HG02759 (cell line): ENCODE measurements at regions not wholly inside any gene's neighbourhood (a gene's known extent, or its start where the extent isn't known, plus 50 kb on each side); places are given as distances from the start of the nearest gene placed in this dataset.

Experiments used
- ATAC-seq: cut with Tn5 transposase; IDR thresholded peaks from one replicate; pipeline ENCODE4 v1.9.1; 2021; ENCODE audit warnings: mild to moderate bottlenecking, moderate library complexity; ENCODE audit not compliant: unreplicated experiment

DNA sequence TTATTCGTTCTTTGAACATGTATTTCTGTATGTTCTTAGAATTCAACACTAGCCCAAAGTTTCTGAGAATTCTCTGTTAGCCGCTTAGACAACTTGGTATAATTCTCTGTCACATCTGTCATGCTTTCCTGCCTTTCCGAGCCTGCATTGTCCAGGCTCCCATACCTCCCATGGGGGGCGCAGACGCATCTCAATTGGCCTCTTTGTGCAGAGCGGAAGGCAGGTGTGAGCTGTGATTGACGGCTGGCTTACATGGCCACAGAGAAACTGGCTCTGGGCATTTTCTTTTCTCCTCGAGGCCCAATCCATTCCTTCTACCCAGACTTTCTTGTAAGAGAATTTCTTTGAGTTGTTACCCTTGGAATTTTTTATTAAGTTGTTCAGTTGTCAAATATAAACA is 132.7 kb upstream of the SESN3 start:
- no peak for ATAC-seq

DNA sequence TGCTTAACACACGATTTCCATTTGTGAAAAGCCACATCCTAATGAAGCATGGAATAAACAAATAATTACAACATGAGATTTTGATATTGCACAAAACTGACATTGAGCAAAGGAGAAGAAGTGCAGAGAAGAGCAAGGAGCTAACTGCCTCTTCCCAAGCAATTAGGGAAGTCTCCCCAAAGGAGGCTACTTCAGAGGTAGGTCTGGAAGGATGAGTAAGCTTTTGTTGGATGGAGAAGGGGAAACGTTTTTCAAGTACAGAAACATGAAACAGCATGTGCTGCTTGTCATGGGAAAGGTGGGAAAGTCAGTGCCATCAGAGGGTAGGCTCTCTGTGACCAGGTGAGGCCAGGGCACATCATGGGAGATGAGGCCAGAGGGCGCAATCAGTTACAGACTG is 132.2 kb upstream of the SESN3 start:
- no peak for ATAC-seq

DNA sequence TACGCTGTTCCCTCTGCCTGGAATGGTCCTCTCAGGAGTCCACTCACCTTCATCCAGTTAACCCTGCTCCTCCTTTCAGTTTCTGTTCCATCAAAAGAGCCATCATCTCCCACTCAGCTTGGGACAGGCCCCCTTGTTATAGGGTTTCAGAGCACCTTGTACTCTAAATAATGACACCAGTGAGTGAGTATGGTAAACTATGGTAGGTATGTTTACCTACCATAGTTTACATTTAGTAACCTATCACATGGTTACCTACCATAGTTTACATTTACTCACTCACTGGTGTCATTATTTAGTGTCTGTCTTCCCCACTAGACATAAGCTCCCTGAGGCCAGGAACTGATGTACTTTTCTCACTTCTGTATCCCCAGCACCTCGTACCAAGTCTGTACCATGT is 130.2 kb upstream of the SESN3 start:
- ATAC-seq = no peak

DNA sequence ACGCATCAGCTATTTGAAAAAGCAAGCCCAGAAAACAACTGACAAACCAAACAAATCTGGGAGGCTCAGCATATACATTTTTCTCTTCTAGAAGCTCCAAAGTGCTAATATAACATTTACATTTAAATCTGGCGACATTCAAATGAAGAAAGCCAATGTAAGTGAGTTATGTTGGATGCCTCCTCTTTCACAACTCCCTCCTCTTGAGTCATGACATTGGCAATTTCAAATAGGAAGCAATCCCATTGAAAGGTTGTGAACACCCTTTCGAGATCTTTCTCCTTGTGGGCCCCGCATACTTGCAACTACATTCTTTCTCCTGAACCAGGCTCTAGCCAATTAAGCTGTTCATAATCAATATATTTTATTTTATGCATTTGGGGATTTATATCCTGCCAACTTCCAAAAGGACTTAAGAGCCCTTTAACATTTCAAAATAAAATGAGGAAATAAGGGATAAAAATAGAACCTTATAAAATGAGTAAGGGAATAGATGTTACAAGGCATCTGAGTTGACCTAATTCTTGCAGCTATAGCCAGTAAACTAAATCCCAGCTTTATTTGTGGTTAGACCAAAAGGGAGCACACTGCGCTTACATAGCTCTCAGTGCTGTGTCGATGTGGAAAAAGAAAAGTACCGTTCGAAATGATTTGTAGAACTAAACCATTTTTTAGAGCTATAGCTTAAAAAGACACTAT is 129.5 kb upstream of the SESN3 start:
- ATAC-seq = no peak

DNA sequence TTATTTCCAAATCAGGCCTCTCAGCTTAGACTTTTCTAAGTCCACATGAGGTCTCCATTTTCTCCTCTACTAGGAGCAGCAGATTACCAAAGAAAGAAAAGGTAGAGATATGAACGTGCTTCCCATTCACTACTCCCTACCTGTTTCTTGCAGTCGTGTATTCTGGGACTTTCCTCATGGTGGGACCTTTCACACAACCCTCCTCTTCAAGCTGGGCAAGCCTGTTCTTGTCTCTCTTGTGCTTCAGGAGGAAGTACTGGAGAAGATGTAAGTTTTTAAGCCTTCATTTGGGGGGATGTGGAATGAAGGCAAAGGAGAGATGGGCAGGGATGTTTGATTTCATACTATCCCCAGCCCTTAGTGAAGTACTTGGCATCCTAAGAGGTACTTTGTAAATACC is 128.8 kb upstream of the SESN3 start:
- ATAC-seq = no peak

DNA sequence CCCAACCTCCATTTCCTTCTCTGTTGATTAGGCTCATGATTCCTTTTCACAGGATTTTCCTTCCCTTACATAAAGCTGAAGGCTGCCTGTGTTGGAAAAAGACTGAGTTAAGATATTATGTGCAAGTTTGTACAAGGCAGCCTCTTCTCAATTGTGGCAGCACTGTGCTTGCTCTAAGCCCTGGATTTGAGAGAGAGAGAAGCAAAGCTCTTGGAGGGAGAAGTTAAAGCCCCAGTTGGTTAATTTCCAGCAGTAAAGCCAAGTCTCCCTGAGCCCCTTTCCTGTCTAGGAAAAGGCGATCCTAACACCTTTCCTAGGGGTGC is 128.3 kb upstream of the SESN3 start:
- ATAC-seq = no peak

DNA sequence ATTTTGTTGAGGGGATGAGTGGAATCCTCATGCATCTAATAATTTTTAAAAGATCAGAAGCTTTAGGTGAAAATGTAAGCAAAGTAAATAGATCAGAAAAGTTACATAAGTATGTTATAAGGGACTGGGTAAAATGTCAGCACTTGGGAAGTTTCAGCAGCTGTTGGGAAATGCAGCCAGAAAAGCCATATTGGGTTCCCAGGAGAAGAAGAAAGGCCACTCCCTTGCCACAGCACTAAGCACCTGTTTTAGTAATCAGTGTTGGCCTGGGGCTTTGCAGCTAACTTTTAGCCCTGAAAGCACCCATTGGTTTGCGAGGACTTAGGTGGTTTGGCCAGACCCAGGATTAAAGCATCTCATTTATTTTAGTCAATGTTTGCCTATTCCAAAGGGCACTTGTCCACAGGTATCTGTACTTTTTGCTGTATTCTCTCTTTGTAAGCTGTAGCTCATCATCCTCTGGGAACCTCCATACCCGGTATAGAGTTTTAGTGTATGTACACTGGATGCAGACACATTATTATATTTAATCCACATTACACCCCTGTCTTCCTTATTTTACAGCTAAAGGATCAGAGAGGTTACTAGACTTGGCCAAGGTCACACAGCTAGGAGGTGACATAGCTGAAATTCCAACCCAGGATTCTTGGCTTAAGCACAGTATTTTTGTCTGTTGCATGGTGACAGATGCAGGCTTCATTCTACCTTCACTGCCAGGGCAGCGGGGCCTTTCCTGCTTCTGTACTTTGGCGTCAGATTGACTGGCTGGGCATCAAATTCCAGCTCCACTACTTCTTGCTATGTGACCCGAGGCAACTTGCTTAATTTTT is 127.7 kb upstream of the SESN3 start:
- ATAC-seq = no peak

DNA sequence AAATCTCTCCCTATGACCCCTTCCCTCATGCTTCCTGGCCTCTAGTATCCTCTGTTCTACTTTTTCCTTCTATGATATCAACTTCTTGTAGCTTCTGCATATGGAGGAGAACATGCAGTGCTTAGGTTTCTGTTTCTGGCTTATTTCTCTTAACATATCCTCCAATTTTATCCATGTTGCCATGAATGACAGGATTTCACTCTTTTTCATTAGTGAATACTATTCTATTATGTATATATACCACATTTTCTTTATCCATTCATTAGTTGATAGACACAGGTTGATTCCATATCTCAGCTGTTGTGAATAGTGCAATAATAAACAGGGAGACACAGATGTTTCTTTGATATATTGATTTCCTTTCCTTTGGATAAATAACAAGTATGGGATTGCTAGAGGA is 123.3 kb upstream of the SESN3 start:
- ATAC-seq = no peak

DNA sequence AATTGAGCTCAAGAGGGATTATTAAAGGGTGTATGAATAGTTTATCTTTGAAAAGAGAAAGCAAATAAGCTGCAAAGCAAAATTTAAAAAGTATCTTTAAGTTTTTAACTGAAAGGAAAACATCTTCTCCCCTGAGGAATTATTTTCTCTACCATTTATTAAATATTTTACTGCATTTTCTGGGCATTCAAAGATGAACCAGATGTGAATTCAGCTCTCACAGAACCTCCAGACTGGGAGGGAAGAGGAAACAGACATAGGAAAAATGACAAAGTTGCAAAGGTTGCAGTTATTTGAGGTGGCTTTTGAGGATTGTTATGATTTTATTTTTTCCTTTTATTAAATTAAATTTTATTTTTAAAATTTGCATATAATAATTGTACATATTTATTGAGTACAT is 122.7 kb upstream of the SESN3 start:
- ATAC-seq = no peak

DNA sequence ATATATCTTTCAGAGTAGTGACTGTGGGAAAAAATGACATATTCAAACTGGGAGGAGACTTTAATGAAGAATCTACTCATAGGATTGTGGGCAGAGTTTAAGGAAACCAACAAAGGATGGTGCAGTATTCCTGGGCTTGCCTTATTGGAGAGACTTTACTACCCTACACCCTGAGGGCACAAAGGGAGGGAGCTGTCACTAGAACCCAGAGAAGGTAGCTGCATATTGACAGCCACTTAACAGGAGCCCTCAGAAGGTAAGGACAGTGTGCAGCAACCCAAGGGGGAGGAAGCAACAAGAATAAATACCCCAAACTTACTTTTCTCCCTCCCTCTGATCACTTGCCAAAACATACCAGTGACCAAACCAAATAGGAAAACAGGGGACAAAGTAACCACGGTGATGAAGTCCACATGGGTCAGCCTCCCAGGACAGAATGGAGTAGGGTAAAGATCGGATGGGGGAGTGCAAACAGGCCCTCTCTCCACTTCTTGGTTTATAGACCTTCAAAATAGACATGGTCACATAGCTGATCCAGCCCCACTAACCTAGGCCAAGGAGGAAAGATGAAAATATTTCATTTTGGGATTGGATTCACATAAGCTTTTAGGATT is 121.8 kb upstream of the SESN3 start:
- no peak for ATAC-seq

DNA sequence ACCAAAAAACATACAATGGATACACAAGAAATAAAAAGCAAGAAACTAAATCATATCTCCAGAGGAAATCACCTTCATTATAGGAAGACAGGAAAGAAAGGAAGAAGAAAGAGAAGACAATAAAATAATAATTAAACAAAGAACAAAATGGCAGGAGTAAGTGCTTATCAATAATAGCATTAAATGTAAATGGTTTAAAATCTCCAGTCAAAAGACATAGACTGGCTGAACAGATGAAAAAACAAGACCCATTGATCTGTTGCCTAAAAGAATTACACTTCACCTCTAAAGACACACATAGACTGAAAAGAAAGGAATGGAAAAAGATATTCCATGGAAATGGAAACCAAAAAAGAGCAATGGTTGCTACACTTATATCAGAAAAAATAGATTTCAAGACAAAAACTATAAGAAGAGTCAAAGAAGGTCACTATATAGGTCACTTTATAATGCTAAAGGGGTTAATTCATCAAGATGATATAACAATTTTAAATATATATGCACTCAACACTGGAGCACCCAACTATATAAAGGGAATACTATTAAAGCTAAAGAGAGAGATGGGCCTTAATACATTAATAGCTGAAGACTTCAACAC is 118.4 kb upstream of the SESN3 start:
- ATAC-seq = no peak

DNA sequence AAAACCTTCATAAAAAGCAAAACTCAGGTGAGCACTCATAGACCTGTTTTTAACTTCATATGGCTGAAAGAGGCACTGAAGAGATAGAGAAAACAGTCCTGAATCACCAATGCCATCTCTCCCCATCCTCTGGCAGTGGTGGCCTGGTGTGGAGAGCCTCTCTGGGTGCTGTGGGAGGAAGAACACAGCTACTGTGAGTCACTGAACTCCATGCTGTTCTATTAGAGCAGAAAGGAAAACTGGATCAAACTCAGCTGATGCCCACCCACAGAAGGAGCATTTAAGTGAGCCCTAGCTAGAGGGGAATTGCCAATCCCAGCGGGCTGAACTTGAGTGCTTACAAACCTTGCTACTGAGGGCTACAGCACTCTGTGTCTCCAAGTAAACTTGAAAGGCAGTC is 115.3 kb upstream of the SESN3 start:
- ATAC-seq = no peak

DNA sequence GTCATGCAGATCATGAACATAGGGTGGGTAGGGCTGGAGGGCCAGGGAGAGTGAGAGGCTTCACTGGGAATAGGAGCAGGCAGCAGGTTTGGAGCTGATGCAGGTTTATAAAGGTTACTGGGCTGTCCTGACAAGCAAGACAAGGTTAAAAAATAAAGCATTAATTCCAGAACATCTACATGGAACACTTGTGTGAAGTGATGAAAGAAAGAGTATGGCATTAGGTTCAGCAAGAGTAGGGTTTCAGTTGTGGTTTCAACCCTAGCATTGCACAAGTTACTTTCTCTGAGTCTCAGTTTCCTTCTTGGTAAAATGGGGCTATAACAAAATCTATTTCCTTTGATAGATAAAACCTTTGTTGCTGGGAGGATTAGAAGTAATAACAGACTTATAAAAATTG is 114.6 kb upstream of the SESN3 start:
- ATAC-seq = peak; percentile 50

DNA sequence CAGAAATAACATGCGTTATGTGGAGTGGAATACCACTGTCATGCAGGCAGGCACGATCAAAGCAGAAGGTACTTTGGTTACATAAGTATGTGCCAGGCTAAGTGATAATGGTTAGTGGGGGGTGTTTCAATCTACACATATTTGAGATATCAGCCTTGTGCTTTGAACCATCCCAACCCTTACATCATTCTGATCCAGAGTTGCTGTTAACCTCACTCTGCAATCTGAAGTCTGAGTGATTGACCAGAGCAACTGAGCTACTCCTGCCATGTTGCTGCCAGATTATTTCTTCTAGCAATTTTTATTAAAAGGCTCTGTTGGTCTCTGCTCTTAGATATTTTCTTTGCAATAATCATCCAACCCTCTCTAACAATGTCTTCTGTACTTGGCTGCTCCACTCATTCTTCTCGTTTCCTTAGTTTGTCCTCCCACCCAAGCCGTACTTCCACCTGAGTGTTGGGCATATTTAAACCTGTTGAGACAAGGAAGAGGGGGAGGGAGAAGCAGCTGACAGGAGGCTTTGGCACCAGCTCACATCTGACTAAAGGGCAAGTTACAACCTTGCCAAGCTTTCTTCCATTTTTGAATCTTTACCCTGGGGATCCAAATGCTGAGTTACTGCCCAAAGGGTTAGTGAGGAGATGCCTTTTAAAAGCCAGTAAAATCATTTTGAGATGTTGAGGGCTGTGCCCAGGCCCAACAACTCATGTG is 114.1 kb upstream of the SESN3 start:
- no peak for ATAC-seq

DNA sequence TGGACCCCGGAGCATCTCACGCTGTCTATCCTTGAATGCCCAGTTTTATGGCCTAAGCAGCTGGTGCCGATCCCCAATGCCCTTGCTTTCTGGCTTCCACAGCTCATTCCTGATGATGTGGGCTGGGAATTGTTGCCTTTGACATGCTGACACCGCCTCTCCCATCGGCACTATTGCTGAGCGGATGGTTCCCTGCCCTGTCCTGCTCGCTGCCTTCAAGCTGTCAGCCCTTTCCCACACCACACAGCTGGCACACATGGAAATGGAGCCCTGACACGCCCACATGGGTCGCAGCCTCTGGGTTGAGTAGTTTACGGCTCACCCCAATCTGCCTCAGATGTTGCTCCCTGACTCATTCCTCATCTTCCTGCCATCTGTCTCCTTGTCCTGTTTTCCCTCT is 110.2 kb upstream of the SESN3 start:
- no peak for ATAC-seq

DNA sequence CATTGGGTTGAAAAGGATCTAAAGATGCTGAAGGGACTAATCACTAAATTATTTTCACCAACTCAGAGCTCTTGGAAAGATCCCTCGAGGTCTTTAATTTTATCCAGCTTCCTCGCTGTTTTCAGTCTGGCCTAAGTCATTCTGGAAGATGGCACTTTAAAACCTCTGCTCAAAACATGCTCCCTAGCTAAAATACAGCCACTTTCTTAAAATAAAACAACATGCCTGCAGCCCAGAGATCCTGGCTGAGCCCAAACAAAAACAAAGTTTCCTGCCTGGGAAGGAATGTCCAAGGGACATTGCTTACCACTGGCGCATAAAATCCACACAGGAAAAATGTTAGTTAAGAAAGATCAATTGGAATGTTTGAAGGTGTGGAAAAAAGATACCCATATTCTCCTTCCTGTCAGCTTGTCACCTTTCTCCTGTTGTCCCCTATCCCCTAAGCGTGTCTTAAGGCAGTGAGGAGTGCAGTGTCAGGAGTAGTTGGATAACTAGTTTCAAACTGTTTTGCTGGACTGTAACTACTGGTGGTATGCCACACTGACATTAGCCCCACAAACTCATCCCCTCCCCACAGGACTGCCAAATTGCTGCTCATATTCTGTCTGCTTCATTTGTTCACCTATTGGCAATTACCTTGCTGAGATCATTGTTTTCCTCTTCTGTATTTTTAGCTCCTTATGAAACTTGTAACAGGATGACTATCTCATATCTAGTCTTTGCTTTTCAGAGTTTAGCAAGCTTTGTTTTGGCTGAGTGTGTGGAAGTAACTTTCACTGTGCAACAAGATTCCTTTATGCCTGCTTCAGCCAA is 108.3 kb upstream of the SESN3 start:
- no peak for ATAC-seq

DNA sequence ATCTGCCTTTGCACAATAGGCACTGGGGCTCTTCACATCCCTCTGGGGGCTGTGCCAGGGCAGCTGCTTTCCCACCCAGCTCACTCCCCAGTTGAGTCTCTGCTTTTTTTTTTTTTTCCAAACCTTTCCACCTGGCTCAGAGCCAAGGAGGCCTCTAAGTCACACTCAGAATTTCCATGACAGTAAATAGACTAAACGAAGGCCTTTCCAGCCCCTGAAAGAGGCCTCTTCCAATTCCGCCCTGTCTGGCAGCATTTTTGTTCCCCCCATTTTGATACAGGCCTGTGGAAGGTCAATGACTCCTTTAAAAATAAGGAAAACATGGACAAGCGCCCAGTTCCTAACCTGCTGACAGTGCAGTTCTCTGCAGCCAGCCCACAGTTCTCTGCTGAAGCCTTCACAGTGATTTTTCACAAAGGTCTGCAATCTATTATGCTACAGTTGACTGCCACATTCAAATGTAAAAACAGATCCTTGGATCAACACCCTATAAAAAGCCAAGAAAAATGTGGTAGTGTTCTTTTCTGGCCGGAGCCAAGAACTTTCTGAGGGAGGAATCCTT is 107.5 kb upstream of the SESN3 start:
- ATAC-seq = no peak

DNA sequence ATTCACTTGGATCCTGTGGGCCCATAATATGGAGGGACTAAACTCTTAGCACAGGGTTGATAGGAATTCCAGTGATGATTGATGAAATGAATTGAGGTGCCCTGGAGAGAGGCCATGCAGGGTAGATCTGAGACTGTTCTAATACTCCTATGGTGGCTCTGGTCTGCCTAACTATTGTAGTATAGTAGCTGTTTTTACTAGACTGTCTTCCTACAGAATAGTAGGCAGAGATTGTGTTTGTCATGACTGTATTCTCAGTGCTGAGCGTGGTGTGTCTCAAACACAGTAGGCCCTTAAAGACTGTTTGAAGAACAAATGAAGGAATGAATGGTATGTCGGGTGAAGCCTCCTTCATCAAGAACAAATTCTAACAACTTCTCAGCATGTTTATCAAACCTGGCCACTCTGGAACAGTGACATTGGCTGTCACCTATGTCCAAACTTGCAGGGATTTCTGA is 107.0 kb upstream of the SESN3 start:
- ATAC-seq = peak; percentile 8

DNA sequence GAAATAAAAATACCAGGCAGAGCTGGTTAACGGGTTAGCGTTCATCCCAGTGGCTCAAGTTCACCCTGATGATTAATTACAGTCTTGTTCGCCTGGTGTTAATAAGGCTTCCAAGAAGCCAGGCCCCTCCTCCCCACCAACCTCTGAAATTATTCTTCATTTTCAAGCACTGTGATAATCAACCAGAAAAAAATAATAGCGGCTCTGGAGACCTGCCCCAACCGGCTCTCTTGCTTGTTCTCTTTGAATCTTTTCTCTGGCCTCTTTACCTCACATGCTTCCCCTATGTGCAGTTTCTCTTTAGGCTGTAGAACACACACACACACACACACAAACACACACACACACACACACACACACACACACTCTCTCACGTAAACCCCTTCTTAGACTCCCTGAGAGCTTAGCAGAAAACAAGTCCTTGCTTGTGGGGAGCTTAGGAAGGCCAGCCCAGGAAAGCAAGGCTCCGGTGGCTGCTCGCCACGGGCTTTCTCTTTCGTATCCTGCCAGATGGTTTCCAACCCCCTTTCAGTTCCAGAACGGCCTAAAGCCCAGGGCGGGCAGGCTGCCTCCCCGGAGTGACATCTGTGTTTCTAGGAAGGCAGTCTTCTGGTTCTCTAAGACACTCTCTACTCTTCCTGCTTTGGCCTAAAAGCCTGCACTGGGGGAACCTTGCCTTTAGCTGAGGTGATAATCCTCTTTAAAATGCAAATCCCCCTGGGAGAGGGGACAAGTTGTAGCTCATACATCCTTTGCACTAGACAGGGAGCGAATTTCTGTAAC is 106.4 kb upstream of the SESN3 start:
- peak; percentile 85 for ATAC-seq
